ENCODE measurements at regions not wholly inside any gene's neighbourhood (a gene's known extent, or its start where the extent isn't known, plus 50 kb on each side); places are given as distances from the start of the nearest gene placed in this dataset.

DNA sequence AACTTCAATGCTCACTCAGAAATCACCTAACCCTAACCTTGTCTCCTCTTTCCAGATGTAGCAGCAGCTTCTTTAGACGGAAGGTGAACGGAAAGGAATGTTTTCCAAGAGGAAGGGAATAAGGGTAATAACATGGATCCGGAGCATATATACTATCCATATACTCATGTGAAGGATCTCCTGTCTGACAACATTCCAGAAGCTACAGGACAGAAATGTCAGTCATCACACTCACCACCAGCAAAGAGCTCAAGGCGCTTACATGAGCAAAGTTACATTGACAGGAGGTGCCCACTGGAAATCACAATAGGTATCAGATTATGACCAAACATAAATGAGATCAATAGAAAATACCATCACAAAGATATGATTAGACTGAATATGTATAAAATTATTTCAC lies 122.1 kb upstream of the CCDC28A start:
- TF ChIP-seq, protein P1, sequence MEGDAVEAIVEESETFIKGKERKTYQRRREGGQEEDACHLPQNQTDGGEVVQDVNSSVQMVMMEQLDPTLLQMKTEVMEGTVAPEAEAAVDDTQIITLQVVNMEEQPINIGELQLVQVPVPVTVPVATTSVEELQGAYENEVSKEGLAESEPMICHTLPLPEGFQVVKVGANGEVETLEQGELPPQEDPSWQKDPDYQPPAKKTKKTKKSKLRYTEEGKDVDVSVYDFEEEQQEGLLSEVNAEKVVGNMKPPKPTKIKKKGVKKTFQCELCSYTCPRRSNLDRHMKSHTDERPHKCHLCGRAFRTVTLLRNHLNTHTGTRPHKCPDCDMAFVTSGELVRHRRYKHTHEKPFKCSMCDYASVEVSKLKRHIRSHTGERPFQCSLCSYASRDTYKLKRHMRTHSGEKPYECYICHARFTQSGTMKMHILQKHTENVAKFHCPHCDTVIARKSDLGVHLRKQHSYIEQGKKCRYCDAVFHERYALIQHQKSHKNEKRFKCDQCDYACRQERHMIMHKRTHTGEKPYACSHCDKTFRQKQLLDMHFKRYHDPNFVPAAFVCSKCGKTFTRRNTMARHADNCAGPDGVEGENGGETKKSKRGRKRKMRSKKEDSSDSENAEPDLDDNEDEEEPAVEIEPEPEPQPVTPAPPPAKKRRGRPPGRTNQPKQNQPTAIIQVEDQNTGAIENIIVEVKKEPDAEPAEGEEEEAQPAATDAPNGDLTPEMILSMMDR (IDR thresholded peaks at IDR 0.05; ENCODE audit: extremely low read depth in 1 of 2, insufficient read depth in 1 of 2, low read depth in 1 of 2, low read length in 2 of 2) = no peak
- TF ChIP-seq POLR2AphosphoS5 (IDR thresholded peaks at IDR 0.05; ENCODE audit: insufficient read depth, low read depth, low read length) (no peak), POLR2A (IDR thresholded peaks at IDR 0.05; ENCODE audit: low read depth, low read length) (no peak), MYC (IDR thresholded peaks at IDR 0.05; ENCODE audit: low read depth, low read length) (no peak), EZH2 (IDR thresholded peaks at IDR 0.05; ENCODE audit: borderline replicate concordance, low read depth, low read length, severe bottlenecking) (no peak), JUN (IDR thresholded peaks at IDR 0.05; ENCODE audit: borderline replicate concordance, insufficient read depth, insufficient read length, low read depth) (no peak), FOS (IDR thresholded peaks at IDR 0.05; ENCODE audit: borderline replicate concordance, insufficient read depth, low read length) (no peak), GATA2 (IDR thresholded peaks at IDR 0.05; ENCODE audit: insufficient read depth, insufficient read length, low read depth, low read length) (no peak)
- TF ChIP-seq, protein P2, sequence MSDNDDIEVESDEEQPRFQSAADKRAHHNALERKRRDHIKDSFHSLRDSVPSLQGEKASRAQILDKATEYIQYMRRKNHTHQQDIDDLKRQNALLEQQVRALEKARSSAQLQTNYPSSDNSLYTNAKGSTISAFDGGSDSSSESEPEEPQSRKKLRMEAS (IDR thresholded peaks at IDR 0.05; ENCODE audit: insufficient read depth, insufficient read length) = no peak

Measured in endothelial cell of umbilical vein (primary cell).